ENCODE measurements at regions not wholly inside any gene's neighbourhood (a gene's known extent, or its start where the extent isn't known, plus 50 kb on each side); places are given as distances from the start of the nearest gene placed in this dataset.

DNA sequence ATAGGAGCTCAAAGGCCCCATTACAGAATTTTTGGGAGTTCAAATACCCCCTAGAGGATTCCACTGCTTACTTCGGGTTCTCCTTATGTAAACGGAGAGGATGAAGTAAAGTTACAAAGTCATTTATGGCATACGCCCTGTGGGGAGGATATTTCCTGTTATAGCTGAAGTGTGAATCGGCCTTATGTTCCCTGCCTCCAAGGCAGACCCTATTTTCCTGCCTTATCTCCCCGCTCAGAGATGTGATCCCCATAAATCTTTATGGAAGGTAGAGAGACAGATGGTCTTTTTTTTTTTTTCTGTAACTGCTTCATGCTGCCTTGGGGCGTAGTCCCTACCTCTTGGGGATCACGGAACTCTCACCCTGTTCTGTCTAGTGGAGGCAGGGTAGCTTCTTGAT is 56.0 kb upstream of the DHX15 start:
- Histone ChIP-seq H4K20me1 (ENCODE audit: low read depth) (no peaks in the 10 kb centered on the region), H3K4me1 (no peaks in the 10 kb centered on the region), H3K4me2 (no peak overlapping the region), H3K27me3 (no peaks in the 10 kb centered on the region), H3K4me3 (no peak overlapping the region), H3K9me3 (ENCODE audit: low read depth) (no peaks in the 10 kb centered on the region), H3K27ac (no peak overlapping the region), H2AFZ (replicated peaks) (no peak overlapping the region), H3K79me2 (ENCODE audit: low read depth) (no peaks in the 10 kb centered on the region), H3K36me3 (no peaks in the 10 kb centered on the region), H3K9ac (no peak overlapping the region), H3F3A (ENCODE audit: low read depth) (no peaks in the 10 kb centered on the region)
- Mint-ChIP-seq H3K9me3 (no peaks in the 10 kb centered on the region), H3K27me3 (ENCODE audit: insufficient read depth, low read depth) (peaks cover 2% of the 10 kb centered on the region), H3K27ac (no peak overlapping the region), H3K36me3 (no peaks in the 10 kb centered on the region), H3K4me3 (no peak overlapping the region), H3K4me1 (peaks cover 5% of the 10 kb centered on the region)
- TF ChIP-seq EZH2 (IDR thresholded peaks at IDR 0.05) (no peak), EZH2phosphoT487 (IDR thresholded peaks at IDR 0.05) (no peak)
- TF ChIP-seq, protein P1, sequence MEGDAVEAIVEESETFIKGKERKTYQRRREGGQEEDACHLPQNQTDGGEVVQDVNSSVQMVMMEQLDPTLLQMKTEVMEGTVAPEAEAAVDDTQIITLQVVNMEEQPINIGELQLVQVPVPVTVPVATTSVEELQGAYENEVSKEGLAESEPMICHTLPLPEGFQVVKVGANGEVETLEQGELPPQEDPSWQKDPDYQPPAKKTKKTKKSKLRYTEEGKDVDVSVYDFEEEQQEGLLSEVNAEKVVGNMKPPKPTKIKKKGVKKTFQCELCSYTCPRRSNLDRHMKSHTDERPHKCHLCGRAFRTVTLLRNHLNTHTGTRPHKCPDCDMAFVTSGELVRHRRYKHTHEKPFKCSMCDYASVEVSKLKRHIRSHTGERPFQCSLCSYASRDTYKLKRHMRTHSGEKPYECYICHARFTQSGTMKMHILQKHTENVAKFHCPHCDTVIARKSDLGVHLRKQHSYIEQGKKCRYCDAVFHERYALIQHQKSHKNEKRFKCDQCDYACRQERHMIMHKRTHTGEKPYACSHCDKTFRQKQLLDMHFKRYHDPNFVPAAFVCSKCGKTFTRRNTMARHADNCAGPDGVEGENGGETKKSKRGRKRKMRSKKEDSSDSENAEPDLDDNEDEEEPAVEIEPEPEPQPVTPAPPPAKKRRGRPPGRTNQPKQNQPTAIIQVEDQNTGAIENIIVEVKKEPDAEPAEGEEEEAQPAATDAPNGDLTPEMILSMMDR (IDR thresholded peaks at IDR 0.05), result no peak
- no peak for DNase-seq (ENCODE audit: low spot score)

DNA sequence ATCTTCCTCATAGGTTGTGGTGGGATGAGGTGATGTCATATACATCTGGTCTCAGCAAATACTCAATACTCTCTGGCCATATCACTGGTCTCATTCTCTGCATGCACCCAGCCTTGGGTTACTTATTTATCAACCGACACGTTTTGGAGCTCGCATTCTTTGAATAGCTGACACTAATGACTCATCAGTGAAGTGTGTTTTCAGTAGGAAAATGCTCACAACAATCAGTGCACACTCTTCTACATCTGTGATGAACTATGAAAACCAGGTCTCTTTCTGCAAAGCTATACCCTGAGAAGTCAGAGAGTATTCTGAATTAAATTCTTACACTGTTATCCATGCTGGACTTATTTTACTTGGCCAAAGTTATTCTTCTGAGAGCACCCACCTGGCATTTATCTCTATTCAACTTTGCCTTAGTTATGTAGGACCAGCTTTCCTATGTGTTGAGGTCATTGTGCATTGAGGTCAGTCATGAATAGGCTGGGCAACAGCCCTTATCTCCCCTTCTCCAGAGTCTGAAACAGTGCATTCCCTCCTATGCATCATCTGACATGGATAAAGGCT is 58.7 kb upstream of the DHX15 start:
- no peak overlapping the region for H3K4me3 Mint-ChIP-seq
- H3K4me1 ChIP-seq, result no peaks in the 10 kb centered on the region
- H3K4me2 ChIP-seq, result no peak overlapping the region
- no peaks in the 10 kb centered on the region for H3K36me3 Mint-ChIP-seq
- H3K9ac ChIP-seq, result no peak overlapping the region
- peaks cover 2% of the 10 kb centered on the region for H3K27me3 Mint-ChIP-seq (ENCODE audit: insufficient read depth, low read depth)
- no peaks in the 10 kb centered on the region for H3K4me1 Mint-ChIP-seq
- DNase-seq (ENCODE audit: low spot score), result no peak
- no peaks in the 10 kb centered on the region for H4K20me1 ChIP-seq (ENCODE audit: low read depth)
- H3F3A ChIP-seq (ENCODE audit: low read depth), result no peaks in the 10 kb centered on the region
- TF ChIP-seq, protein P1 (IDR thresholded peaks at IDR 0.05), result no peak
- no peak for TF ChIP-seq EZH2 (IDR thresholded peaks at IDR 0.05)
- no peak for TF ChIP-seq EZH2phosphoT487 (IDR thresholded peaks at IDR 0.05)
- H3K27ac Mint-ChIP-seq, result no peak overlapping the region
- no peaks in the 10 kb centered on the region for H3K36me3 ChIP-seq
- no peaks in the 10 kb centered on the region for H3K27me3 ChIP-seq
- H3K27ac ChIP-seq, result no peak overlapping the region
- no peaks in the 10 kb centered on the region for H3K79me2 ChIP-seq (ENCODE audit: low read depth)
- H3K9me3 Mint-ChIP-seq, result no peaks in the 10 kb centered on the region
- H3K9me3 ChIP-seq (ENCODE audit: low read depth), result no peaks in the 10 kb centered on the region
- H2AFZ ChIP-seq (replicated peaks), result no peak overlapping the region
- no peak overlapping the region for H3K4me3 ChIP-seq

- Histone ChIP-seq H3K9ac (no peak overlapping the region), H3K79me2 (ENCODE audit: low read depth) (no peaks in the 10 kb centered on the region), H3K27me3 (no peaks in the 10 kb centered on the region), H3K4me2 (no peak overlapping the region), H3F3A (ENCODE audit: low read depth) (no peaks in the 10 kb centered on the region), H3K36me3 (no peaks in the 10 kb centered on the region), H4K20me1 (ENCODE audit: low read depth) (no peaks in the 10 kb centered on the region), H3K9me3 (ENCODE audit: low read depth) (no peaks in the 10 kb centered on the region), H2AFZ (replicated peaks) (no peak overlapping the region), H3K4me3 (no peak overlapping the region), H3K4me1 (no peaks in the 10 kb centered on the region), H3K27ac (no peak overlapping the region)
- TF ChIP-seq EZH2phosphoT487 (IDR thresholded peaks at IDR 0.05), result no peak
- TF ChIP-seq, protein P1 (IDR thresholded peaks at IDR 0.05), result no peak
- TF ChIP-seq EZH2 (IDR thresholded peaks at IDR 0.05), result no peak
- Mint-ChIP-seq H3K36me3 (no peaks in the 10 kb centered on the region), H3K27me3 (ENCODE audit: insufficient read depth, low read depth) (peaks cover 2% of the 10 kb centered on the region), H3K4me3 (no peak overlapping the region), H3K9me3 (no peaks in the 10 kb centered on the region), H3K27ac (no peak overlapping the region), H3K4me1 (no peaks in the 10 kb centered on the region)
- DNase-seq (ENCODE audit: low spot score), result no peak
These were observed 59.6 kb upstream of the DHX15 start for GRCh38 chr4:24643774-24644520.
